ENCODE measurements at regions not wholly inside any gene's neighbourhood (a gene's known extent, or its start where the extent isn't known, plus 50 kb on each side); places are given as distances from the start of the nearest gene placed in this dataset.

DNA sequence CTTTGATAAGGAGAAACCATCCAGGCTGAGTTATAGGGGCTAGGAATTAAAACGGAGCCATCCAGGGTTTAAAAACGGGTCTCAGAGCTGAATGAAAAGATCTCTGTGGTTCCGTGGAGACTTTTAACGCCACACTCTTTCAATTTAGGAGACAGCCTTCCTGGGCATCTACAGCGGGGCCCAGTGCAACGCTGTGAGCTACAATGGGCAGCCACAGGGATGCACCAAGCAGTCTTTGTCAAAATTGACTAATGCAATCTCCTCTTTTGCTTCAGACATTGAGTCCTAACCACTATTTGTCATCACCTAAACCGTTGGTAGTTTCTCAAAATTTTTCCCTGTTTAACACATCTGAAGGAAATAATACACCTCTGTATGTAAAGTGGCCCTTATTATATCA lies 96.6 kb upstream of the ABCA1 start:
- DNase-seq = no peak

- no peak for DNase-seq
These were observed 98.5 kb upstream of the ABCA1 start for GRCh38 chr9:105026451-105026850.

DNA sequence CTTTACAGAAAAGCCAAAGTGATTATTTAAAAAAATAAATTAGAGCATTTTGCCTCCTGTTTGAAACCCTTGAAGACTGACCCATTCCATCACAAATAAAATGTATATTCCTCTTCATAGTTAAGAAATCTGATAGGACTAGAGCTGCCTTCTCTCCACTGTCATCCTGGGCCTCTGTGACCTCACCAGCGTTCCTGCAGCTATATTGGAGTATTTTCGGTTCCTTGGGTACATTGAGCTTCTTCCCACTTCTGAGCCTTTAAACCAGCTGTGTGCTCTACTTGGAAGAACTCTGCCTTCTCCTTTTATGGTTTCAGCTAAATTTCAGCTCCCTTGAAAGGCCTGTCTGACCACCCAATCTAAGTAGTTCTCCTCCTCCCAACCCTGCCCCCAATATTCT lies 99.1 kb upstream of the ABCA1 start:
- DNase-seq = no peak

DNA sequence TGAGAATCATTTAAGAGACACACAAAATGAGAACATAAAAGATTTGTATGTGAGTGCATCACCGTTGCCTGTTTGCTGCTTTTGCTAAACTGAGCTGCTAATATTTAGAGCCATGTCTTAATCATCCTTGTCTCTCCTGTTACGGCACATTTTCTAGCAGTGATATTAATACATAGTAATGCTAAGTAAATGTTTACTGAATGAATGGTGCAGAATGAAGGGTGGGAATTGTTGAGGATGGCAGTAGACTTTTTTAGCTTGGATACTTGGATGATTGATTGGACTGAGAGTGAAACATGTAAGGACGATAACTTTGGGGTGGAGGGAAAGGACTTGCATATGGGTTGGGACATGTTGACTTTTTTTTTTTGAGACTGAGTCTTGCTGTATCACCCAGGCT lies 102.3 kb upstream of the ABCA1 start:
- DNase-seq = no peak

GRCh38 chr9:105037139-105037538 lies 109.2 kb upstream of the ABCA1 start:
- DNase-seq = no peak

DNA sequence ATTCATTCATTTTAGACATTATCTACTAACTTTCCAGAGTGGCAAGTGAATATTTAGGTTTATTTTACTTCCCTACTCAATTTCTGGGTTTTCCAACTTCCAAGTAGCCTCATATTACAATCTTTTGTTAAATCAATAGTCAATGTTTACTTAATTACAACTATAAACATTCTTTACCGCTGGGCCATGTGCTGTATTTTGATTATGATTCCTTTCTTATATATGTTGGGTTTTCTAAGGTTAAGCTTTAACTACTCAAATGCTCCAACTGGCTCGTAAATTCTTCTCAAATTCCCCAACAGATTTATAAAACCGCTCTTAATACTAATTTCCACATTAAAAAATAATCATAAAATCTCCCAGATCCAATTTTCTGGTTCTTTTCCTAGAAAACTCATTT lies 110.1 kb upstream of the ABCA1 start:
- DNase-seq = no peak

DNA sequence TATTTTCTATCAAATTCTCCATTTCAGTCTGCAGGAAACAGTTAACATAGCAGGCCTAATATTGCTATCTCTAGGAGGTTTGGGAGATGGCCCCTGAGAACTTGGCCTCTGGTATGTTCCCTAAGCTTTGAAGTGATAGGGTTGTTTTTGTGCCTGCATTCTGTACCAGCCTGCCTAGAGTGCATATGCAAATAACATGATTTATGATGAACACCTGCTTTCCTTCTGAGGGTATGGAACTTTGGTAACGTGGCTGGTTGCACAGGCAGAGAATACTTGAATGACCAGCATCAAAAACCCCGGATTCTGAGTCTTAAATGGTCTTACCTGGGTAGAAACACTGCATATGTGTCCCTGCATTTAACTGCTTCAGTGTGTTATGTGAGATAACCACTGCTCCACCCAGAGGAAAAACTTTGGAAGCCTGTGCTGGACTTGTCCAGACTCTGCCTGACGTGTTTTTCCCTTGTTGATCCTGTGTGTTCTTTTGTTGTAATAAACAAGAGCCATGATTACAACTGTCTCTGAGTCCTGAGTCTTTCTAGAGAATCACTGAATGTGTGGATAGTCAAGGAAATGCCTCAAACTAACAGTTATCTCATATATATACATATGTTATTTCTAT lies 111.3 kb upstream of the ABCA1 start:
- DNase-seq = no peak

DNA sequence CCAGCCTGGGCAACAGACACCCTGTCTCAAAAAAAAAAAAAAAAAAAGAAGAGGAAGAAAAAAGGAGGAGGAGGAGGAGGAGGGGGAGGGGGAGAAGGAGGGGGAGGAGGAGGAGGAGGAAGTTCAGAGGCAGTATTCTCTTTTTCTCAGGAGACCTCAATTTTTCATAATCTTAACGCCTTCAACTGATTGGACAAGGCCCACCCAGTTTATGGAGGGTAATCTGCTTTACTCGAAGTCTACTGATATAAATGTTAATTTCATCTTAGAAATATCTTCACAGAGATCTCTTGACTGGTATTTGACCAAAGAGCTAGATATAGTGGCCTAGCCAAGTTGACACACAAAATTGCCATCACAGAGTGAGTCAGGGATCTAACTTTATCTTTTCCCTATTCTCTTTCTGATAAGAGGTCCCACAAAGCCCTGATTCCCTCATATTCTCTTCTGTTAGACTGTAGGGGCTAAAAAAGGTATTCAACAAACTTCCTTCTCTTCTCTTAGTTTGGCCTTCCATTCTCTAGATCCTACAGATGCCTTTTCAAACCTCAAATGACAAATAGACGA lies 115.5 kb upstream of the ABCA1 start:
- no peak for DNase-seq

GRCh38 chr9:105044518-105044917 lies 116.6 kb upstream of the ABCA1 start:
- DNase-seq = no peak

GRCh38 chr9:105046907-105047741 lies 119.2 kb upstream of the ABCA1 start:
- DNase-seq = no peak

- DNase-seq = no peak
These were observed 119.7 kb upstream of the ABCA1 start for GRCh38 chr9:105047742-105048041.

DNA sequence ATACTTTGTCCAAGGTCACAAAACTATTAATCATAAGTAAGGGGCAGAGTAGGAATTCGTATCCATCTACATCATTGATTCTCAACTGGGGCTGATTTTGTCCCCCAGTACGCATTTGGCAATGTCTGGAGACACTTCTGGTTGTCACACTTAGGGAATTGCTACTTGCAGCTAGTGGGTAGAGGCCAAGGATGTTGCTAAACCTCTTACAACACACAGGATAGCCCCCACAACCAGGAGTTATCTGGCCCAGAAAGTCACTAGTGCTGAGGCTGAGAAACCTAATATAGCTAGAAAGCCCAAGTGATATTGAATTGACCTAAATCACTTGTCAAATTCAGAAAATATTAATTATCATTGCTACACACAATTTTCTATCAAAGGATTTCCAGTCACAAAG lies 120.4 kb upstream of the ABCA1 start:
- DNase-seq = no peak

DNA sequence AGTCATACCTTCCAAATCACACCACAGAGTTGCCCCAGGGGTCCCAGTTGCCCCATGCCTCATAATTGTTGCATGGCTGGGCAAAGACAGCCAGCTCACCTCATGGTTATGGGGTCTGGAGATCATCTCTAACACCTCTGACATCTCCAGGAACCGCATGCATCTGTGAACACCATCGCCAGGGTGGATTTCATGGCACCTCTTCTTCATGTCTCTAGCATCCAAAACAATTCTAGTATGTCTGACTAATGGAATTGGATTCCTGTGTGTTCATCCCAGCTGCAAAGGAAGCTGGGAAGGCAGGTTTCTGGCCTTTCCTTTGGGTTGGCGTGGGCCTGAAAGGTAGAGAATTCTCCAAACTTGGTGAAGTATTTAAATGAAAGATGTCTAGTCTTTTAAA lies 122.3 kb upstream of the ABCA1 start:
- DNase-seq = no peak

- no peak for DNase-seq
These were observed 123.9 kb upstream of the ABCA1 start for GRCh38 chr9:105051897-105052296.

DNA sequence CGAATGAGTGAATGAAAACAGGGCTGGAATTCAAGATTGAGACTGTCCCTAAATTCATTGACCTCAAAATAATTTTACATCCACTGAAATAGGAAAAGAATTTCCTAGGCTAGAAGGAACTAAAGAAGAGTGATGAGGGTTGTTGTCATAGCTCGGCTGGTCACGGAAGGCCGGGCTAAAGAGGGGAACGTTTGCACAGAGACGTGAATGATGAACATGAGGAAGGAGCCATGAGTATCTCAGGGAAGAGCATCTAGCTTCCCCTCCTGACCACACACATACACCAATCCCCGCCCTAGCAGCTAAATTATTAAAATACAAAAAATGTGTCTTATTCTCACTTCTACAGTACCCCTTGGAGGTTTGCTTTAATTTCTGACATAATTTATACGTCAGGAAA lies 124.4 kb upstream of the ABCA1 start:
- DNase-seq = no peak

- peak; percentile 3 for DNase-seq
These were observed 125.3 kb upstream of the ABCA1 start for GRCh38 chr9:105053209-105053652.

- DNase-seq = no peak
These were observed 126.5 kb upstream of the ABCA1 start for GRCh38 chr9:105054491-105054890.

DNA sequence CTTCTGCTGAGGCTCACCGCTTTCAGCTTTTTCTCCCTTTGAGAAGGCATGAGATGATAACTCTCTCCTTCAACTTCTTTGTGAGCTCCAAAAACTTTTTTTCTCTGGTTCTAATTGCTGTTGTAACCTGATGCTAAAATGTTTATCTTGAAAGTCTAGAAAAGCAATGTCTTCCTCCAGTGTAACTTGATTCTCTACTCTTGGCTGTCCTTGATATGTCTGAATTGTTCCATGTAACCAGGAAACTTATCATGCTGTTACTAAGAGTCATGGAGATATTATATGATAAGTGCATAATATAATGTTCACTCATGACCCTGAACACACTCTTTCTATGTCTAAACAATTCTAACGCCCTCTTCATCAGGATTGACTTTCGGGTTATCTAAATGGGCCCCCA lies 128.0 kb upstream of the ABCA1 start:
- no peak for DNase-seq

GRCh38 chr9:105057551-105057950 lies 129.6 kb upstream of the ABCA1 start:
- no peak for DNase-seq

GRCh38 chr9:105059252-105059651 lies 131.3 kb upstream of the ABCA1 start:
- DNase-seq = no peak

GRCh38 chr9:105062222-105062855 lies 134.4 kb upstream of the ABCA1 start:
- DNase-seq = no peak

- DNase-seq = no peak
These were observed 136.5 kb upstream of the ABCA1 start for GRCh38 chr9:105064248-105065097.

Data from activated T-cell treated with anti-CD3 and anti-CD28 coated beads for 4 hours (primary cell).